22Rv1 (cell line): ENCODE measurements at regions not wholly inside any gene's neighbourhood (a gene's known extent, or its start where the extent isn't known, plus 50 kb on each side); places are given as distances from the start of the nearest gene placed in this dataset.

ENCODE experiments used
- ZFX ChIP-seq: fragments of 450-650 bp; IDR thresholded peaks from 2 replicates; pipeline ENCODE4 v1.6.1; 2017; ENCODE audit warnings: antibody characterized with exemption, borderline replicate concordance
- TF ChIP-seq, protein P1 (sequence below): fragments of 450-650 bp; IDR thresholded peaks from 2 replicates; pipeline ENCODE4 v1.5.1; 2017; ENCODE audit warnings: mild to moderate bottlenecking

DNA sequence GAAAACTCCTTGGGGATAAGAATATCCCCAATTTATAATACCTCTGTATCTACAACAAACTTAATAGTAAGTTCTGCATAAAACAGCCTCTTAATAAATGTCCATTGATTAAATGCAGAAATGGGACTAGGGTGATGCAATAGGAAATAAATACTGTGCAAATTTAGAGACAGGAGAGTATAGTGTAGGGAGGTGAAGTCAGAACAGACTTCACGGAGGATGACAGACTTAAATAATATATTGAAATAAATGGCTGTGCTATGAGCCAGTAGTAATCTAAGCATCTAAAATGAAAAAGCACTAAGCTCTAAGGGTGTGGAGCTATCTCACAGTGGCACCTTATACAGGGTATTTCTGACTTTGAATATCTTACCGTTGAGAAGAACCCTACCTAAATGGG lies 265.3 kb downstream of the GRIN2B start:
- TF ChIP-seq, protein P1, sequence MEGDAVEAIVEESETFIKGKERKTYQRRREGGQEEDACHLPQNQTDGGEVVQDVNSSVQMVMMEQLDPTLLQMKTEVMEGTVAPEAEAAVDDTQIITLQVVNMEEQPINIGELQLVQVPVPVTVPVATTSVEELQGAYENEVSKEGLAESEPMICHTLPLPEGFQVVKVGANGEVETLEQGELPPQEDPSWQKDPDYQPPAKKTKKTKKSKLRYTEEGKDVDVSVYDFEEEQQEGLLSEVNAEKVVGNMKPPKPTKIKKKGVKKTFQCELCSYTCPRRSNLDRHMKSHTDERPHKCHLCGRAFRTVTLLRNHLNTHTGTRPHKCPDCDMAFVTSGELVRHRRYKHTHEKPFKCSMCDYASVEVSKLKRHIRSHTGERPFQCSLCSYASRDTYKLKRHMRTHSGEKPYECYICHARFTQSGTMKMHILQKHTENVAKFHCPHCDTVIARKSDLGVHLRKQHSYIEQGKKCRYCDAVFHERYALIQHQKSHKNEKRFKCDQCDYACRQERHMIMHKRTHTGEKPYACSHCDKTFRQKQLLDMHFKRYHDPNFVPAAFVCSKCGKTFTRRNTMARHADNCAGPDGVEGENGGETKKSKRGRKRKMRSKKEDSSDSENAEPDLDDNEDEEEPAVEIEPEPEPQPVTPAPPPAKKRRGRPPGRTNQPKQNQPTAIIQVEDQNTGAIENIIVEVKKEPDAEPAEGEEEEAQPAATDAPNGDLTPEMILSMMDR, result no peak
- TF ChIP-seq ZFX, result no peak
